ENCODE measurements at regions not wholly inside any gene's neighbourhood (a gene's known extent, or its start where the extent isn't known, plus 50 kb on each side); places are given as distances from the start of the nearest gene placed in this dataset.

GRCh38 chr2:134136731-134137130 lies 117.1 kb upstream of the MGAT5 start:
- ChIA-PET POLR2A (interaction anchor here (0.9 kb wide), 1 partner anchor 18 kb away, joined by 7 read pairs; no protein-coding TSS in a partner anchor), CTCF (interaction anchor here (0.9 to 1.6 kb wide), 3 partner anchors 70 to 315 kb away, joined by 3 to 6 read pairs (median 6); no protein-coding TSS in a partner anchor)
- peak overlapping the region; percentile 39 for H3K4me3 ChIP-seq (ENCODE audit: low read depth, low read length)
- no peak for TF ChIP-seq CTCF (IDR thresholded peaks at IDR 0.05; ENCODE audit: insufficient read depth, low read length, missing control alignments)
- DNase-seq (ENCODE audit: low read depth, low spot score): no peak

GRCh38 chr2:134137182-134137611 lies 116.7 kb upstream of the MGAT5 start:
- CTCF ChIA-PET: interaction anchor here (1.3 to 1.6 kb wide), 2 partner anchors 274 to 314 kb away, joined by 6 read pairs; no protein-coding TSS in a partner anchor
- DNase-seq (ENCODE audit: low read depth, low spot score): no peak
- TF ChIP-seq CTCF (IDR thresholded peaks at IDR 0.05; ENCODE audit: insufficient read depth, low read length, missing control alignments): no peak
- peak overlapping the region; percentile 39 for H3K4me3 ChIP-seq (ENCODE audit: low read depth, low read length)
- POLR2A ChIA-PET: interaction anchor here (0.9 kb wide), 1 partner anchor 19 kb away, joined by 7 read pairs; no protein-coding TSS in a partner anchor

GRCh38 chr2:134138115-134138514 lies 115.8 kb upstream of the MGAT5 start:
- no peak for TF ChIP-seq CTCF (IDR thresholded peaks at IDR 0.05; ENCODE audit: insufficient read depth, low read length, missing control alignments)
- no peak overlapping the region for H3K4me3 ChIP-seq (ENCODE audit: low read depth, low read length)
- ChIA-PET CTCF (interaction anchor here (1.0 to 1.3 kb wide), 3 partner anchors 9 to 312 kb away, joined by 3 to 4 read pairs (median 3); no protein-coding TSS in a partner anchor), POLR2A (no interaction called here)
- DNase-seq (ENCODE audit: low read depth, low spot score): no peak

GRCh38 chr2:134139611-134140010 lies 114.3 kb upstream of the MGAT5 start:
- ChIA-PET POLR2A (no interaction called here), CTCF (interaction anchor here (1.0 kb wide), 1 partner anchor 207 kb away, joined by 3 read pairs; no protein-coding TSS in a partner anchor)
- TF ChIP-seq CTCF (IDR thresholded peaks at IDR 0.05; ENCODE audit: insufficient read depth, low read length, missing control alignments): no peak
- H3K4me3 ChIP-seq (ENCODE audit: low read depth, low read length): no peak overlapping the region
- DNase-seq (ENCODE audit: low read depth, low spot score): no peak

GRCh38 chr2:134140251-134140661 lies 113.6 kb upstream of the MGAT5 start:
- CTCF ChIA-PET: interaction anchor here (1.2 kb wide), 1 partner anchor 105 kb away, joined by 4 read pairs; no protein-coding TSS in a partner anchor
- TF ChIP-seq CTCF (IDR thresholded peaks at IDR 0.05; ENCODE audit: insufficient read depth, low read length, missing control alignments): no peak
- POLR2A ChIA-PET: no interaction called here
- no peak for DNase-seq (ENCODE audit: low read depth, low spot score)
- no peak overlapping the region for H3K4me3 ChIP-seq (ENCODE audit: low read depth, low read length)

GRCh38 chr2:134141598-134142340 lies 112.1 kb upstream of the MGAT5 start:
- H3K4me3 ChIP-seq (ENCODE audit: low read depth, low read length): no peak overlapping the region
- ChIA-PET POLR2A (no interaction called here), CTCF (interaction anchor here (1.2 kb wide), 2 partner anchors 103 to 270 kb away, joined by 3 to 4 read pairs; no protein-coding TSS in a partner anchor)
- no peak for DNase-seq (ENCODE audit: low read depth, low spot score)
- no peak for TF ChIP-seq CTCF (IDR thresholded peaks at IDR 0.05; ENCODE audit: insufficient read depth, low read length, missing control alignments)

Measured in AG04449 (cell line).